22Rv1 (cell line): ENCODE measurements at regions not wholly inside any gene's neighbourhood (a gene's known extent, or its start where the extent isn't known, plus 50 kb on each side); places are given as distances from the start of the nearest gene placed in this dataset.

Experiments
- H3K27ac ChIP-seq: fragments of 450-650 bp; 2 replicates; pipeline ENCODE4 v1.5.1; 2017
- CTCF ChIP-seq: fragments of 450-650 bp; IDR thresholded peaks from 2 replicates; pipeline ENCODE4 v1.5.1; 2017; ENCODE audit warnings: mild to moderate bottlenecking
- ZFX ChIP-seq: fragments of 450-650 bp; IDR thresholded peaks from 2 replicates; pipeline ENCODE4 v1.6.1; 2017; ENCODE audit warnings: antibody characterized with exemption, borderline replicate concordance

GRCh38 chr6:33957892-33958525 is 154.2 kb upstream of the MLN start:
- no peak overlapping the region for H3K27ac ChIP-seq

GRCh38 chr6:33957131-33957891 is 153.5 kb upstream of the MLN start:
- H3K27ac ChIP-seq, result no peak overlapping the region
- TF ChIP-seq CTCF (no peak), ZFX (no peak)

More at GRCh38 chr6:33957892-33958525, 154.2 kb upstream of the MLN start:
- no peak for TF ChIP-seq CTCF

- TF ChIP-seq ZFX, result no peak
- no peak for TF ChIP-seq CTCF
- no peak overlapping the region for H3K27ac ChIP-seq
Measured at GRCh38 chr6:33956206-33956605, 152.4 kb upstream of the MLN start.

GRCh38 chr6:33955566-33955965 is 151.8 kb upstream of the MLN start:
- TF ChIP-seq CTCF, result no peak
- TF ChIP-seq ZFX, result no peak
- H3K27ac ChIP-seq, result no peak overlapping the region

GRCh38 chr6:33954453-33954852 is 150.7 kb upstream of the MLN start:
- TF ChIP-seq CTCF, result no peak
- TF ChIP-seq ZFX, result no peak
- H3K27ac ChIP-seq, result no peak overlapping the region

- TF ChIP-seq CTCF (no peak), ZFX (no peak)
- no peak overlapping the region for H3K27ac ChIP-seq
Measured at GRCh38 chr6:33953171-33953570, 149.4 kb upstream of the MLN start.

- TF ChIP-seq ZFX (no peak), CTCF (no peak)
Measured at GRCh38 chr6:33952016-33952415, 148.2 kb upstream of the MLN start.

More at GRCh38 chr6:33952016-33952415, 148.2 kb upstream of the MLN start:
- no peak overlapping the region for H3K27ac ChIP-seq
